Ishikawa (cell line): ENCODE measurements at regions not wholly inside any gene's neighbourhood (a gene's known extent, or its start where the extent isn't known, plus 50 kb on each side); places are given as distances from the start of the nearest gene placed in this dataset.

Experiments used
- CEBPB ChIP-seq: IDR thresholded peaks from 2 replicates; pipeline ENCODE4 v1.6.1; 2012
- CREB1 ChIP-seq: IDR thresholded peaks from 2 replicates; pipeline ENCODE4 v1.6.1; 2012; ENCODE audit warnings: low read depth
- EP300 ChIP-seq: IDR thresholded peaks from 2 replicates; pipeline ENCODE4 v1.6.1; 2012; ENCODE audit warnings: borderline replicate concordance
- FOXM1 ChIP-seq: IDR thresholded peaks from 2 replicates; pipeline ENCODE4 v1.6.1; 2012; ENCODE audit warnings: low read depth, borderline replicate concordance
- NFIC ChIP-seq: IDR thresholded peaks from 2 replicates; pipeline ENCODE4 v1.6.1; 2012
- RAD21 ChIP-seq: IDR thresholded peaks from 2 replicates; pipeline ENCODE4 v1.6.1; 2012; ENCODE audit warnings: low read depth
- REST ChIP-seq: IDR thresholded peaks from 2 replicates; pipeline ENCODE4 v1.6.1; 2012; ENCODE audit warnings: low read depth, mild to moderate bottlenecking
- USF1 ChIP-seq: IDR thresholded peaks from 2 replicates; pipeline ENCODE4 v1.6.1; 2012
- YY1 ChIP-seq: IDR thresholded peaks from 2 replicates; pipeline ENCODE4 v1.6.1; 2012; ENCODE audit warnings: low read depth
- ZBTB7A ChIP-seq: IDR thresholded peaks from 2 replicates; pipeline ENCODE4 v1.6.1; 2012; ENCODE audit warnings: low read depth

GRCh38 chr18:57920036-57920435 is 116.9 kb upstream of the ATP8B1 start:
- TF ChIP-seq CREB1 = no peak
- no peak for TF ChIP-seq REST
- TF ChIP-seq YY1 = no peak
- no peak for TF ChIP-seq RAD21
- no peak for TF ChIP-seq EP300
- no peak for TF ChIP-seq FOXM1
- TF ChIP-seq ZBTB7A = no peak
- no peak for TF ChIP-seq USF1
- no peak for TF ChIP-seq CEBPB
- TF ChIP-seq NFIC = no peak
